GM12873 (cell line): ENCODE measurements at regions not wholly inside any gene's neighbourhood (a gene's known extent, or its start where the extent isn't known, plus 50 kb on each side); places are given as distances from the start of the nearest gene placed in this dataset.

Source experiments
- CTCF ChIP-seq: IDR thresholded peaks from 2 replicates; pipeline ENCODE4 v1.5.1; 2012; ENCODE audit warnings: low read depth, mild to moderate bottlenecking, moderate library complexity, low read length, control low read depth; ENCODE audit not compliant: insufficient read depth; ENCODE audit errors: missing control alignments

- no peak for TF ChIP-seq CTCF
Observed at GRCh38 chr6:147757291-147757690, 248.8 kb downstream of the SAMD5 start.

- TF ChIP-seq CTCF, result no peak
Observed at GRCh38 chr6:147758303-147758702, 249.8 kb downstream of the SAMD5 start.

GRCh38 chr6:147759093-147759492 is 250.6 kb downstream of the SAMD5 start:
- TF ChIP-seq CTCF, result no peak

DNA sequence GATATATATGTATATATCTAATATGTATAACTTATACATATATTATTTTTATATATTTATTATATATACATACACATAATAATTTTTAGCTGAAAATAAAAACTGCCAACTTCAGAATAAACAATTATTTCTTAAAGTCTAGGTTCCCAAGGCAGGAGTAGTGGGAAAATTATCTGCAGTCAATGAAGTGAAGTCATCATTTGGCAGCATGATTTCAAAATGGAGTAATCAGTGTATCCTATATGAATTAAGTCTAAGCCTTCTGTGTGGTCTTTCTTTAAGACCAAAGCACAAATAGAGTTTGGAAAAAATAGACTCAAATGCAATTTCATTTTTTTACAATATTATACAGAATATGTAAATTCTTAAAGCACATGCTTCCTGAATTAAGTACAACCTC is 251.0 kb downstream of the SAMD5 start:
- TF ChIP-seq CTCF, result no peak

DNA sequence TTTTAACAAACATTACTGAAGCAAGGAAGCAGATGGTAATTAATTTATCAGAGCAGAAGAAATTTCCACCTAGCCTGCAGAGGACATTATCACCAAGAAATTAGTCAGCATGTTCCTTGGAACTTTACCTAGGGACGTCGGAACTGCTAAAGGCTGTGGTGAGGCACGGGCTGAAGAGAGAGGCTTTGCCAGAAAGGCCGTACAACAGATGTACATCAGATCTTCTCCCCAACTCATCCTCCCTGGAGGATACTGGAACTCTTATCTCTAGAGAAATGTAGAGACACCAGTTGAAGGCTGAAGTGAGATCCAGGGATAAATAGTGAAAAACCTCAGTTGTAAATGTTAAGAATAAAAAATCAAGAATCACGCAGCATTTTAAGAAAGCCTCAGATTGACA is 257.1 kb downstream of the SAMD5 start:
- TF ChIP-seq CTCF, result no peak

- TF ChIP-seq CTCF, result no peak
Observed at GRCh38 chr6:147768969-147769368, 260.5 kb downstream of the SAMD5 start.

DNA sequence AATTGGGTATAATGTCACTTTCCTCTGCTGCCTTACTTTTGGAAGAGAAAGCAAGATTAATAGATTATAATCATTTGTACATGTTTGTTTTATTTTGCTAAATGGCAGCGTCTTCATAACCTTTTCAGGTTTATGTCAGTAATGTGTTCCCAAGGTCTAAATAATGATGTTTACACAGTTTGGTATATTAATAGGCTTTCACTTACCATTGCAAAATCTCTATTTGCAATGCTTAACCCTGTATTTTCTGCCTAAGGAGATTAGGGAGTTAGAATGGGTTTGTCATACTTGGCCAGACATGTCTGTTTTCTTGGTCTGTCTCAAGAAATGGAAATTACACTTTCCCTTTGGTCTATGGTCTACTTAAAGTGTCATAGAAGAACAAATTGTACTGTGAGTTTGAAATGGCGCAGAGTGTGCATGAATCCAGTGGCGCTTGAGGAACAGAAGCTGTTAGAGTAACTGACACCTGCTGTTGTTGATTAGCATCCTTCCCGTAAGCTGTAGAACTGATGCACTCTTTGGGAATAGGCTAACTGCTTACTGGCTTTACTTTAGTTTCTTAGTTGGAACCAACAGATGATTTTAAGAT is 261.1 kb downstream of the SAMD5 start:
- no peak for TF ChIP-seq CTCF
